Mesendoderm (in vitro differentiated cells): ENCODE measurements at regions not wholly inside any gene's neighbourhood (a gene's known extent, or its start where the extent isn't known, plus 50 kb on each side); places are given as distances from the start of the nearest gene placed in this dataset.

Experiments
- DNase-seq: peaks from one replicate; pipeline ENCODE4 v3.0.0; 2013
- H2AK5ac ChIP-seq: 2 replicates; pipeline ENCODE4 v1.6.1; 2013; ENCODE audit warnings: low read length, inconsistent platforms
- H2BK120ac ChIP-seq: 2 replicates; pipeline ENCODE4 v1.6.1; 2013; ENCODE audit warnings: low read depth, mild to moderate bottlenecking, low read length, moderate library complexity, mixed read lengths
- H2BK15ac ChIP-seq: replicated peaks from 2 replicates; pipeline ENCODE4 v1.6.1; 2013; ENCODE audit warnings: low read depth, mild to moderate bottlenecking, moderate library complexity
- H2BK5ac ChIP-seq: 2 replicates; pipeline ENCODE4 v1.6.1; 2013; ENCODE audit warnings: low read length, inconsistent platforms
- H3K18ac ChIP-seq: 2 replicates; pipeline ENCODE4 v1.6.1; 2013; ENCODE audit warnings: mild to moderate bottlenecking, low read length, mixed read lengths
- H3K23ac ChIP-seq: one replicate; pipeline ENCODE4 v1.6.1; 2013; ENCODE audit warnings: low read length
- H3K27ac ChIP-seq: 2 replicates; pipeline ENCODE4 v1.5.1; 2013; ENCODE audit warnings: low read depth, mild to moderate bottlenecking, inconsistent platforms, low read length, moderate library complexity
- H3K27me3 ChIP-seq: 2 replicates; pipeline ENCODE4 v1.6.1; 2013; ENCODE audit warnings: low read length, control low read depth, mild to moderate bottlenecking, inconsistent platforms; ENCODE audit not compliant: insufficient read depth, poor library complexity
- H3K36me3 ChIP-seq: 2 replicates; pipeline ENCODE4 v1.6.1; 2013; ENCODE audit warnings: low read length, inconsistent platforms; ENCODE audit not compliant: control insufficient read depth, insufficient read depth
- H3K4ac ChIP-seq: one replicate; pipeline ENCODE4 v1.6.1; 2013; ENCODE audit warnings: low read depth, mild to moderate bottlenecking, low read length, moderate library complexity
- H3K4me1 ChIP-seq: 2 replicates; pipeline ENCODE4 v1.6.1; 2013; ENCODE audit warnings: low read depth, low read length, inconsistent platforms; ENCODE audit not compliant: control insufficient read depth
- H3K4me2 ChIP-seq: 2 replicates; pipeline ENCODE4 v1.6.1; 2013; ENCODE audit warnings: low read length
- H3K4me3 ChIP-seq: 2 replicates; pipeline ENCODE4 v1.5.1; 2013; ENCODE audit warnings: mild to moderate bottlenecking, low read length
- H3K56ac ChIP-seq: one replicate; pipeline ENCODE4 v1.6.1; 2013; ENCODE audit warnings: low read length
- H3K79me1 ChIP-seq: 2 replicates; pipeline ENCODE4 v1.6.1; 2013; ENCODE audit warnings: low read length, inconsistent platforms
- H3K79me2 ChIP-seq: 2 replicates; pipeline ENCODE4 v1.6.1; 2013; ENCODE audit warnings: mild to moderate bottlenecking, low read length; ENCODE audit not compliant: control insufficient read depth, insufficient read depth
- H3K9ac ChIP-seq: 2 replicates; pipeline ENCODE4 v1.6.1; 2013; ENCODE audit warnings: low read length, inconsistent platforms
- H4K5ac ChIP-seq: one replicate; pipeline ENCODE4 v1.6.1; 2013; ENCODE audit warnings: low read length
- H4K8ac ChIP-seq: one replicate; pipeline ENCODE4 v1.6.1; 2013; ENCODE audit warnings: low read depth, mild to moderate bottlenecking, control low read depth, low read length, moderate library complexity
- WGBS: extraction: QIAGEN DNeasy Blood & Tissue Kit; methylation state at CpG from one replicate; pipeline ENCODE4 v1.1.7; 2013; ENCODE audit warnings: low lambda C conversion rate, missing lambda C conversion rate; ENCODE audit not compliant: insufficient coverage; ENCODE audit errors: extremely low coverage; 5-methylcytosine and 5-hydroxymethylcytosine counted together

- Histone ChIP-seq H2BK120ac (no peak overlapping the region), H4K5ac (no peak overlapping the region), H3K27ac (no peak overlapping the region), H3K9ac (no peak overlapping the region), H3K4me2 (no peak overlapping the region), H3K4ac (no peak overlapping the region), H3K36me3 (no peaks in the 10 kb centered on the region), H2BK5ac (no peak overlapping the region), H4K8ac (no peak overlapping the region), H3K4me3 (no peak overlapping the region), H2AK5ac (no peak overlapping the region), H3K27me3 (no peaks in the 10 kb centered on the region), H3K23ac (no peak overlapping the region), H3K56ac (no peak overlapping the region), H3K79me2 (no peaks in the 10 kb centered on the region), H2BK15ac (no peak overlapping the region), H3K18ac (no peak overlapping the region), H3K79me1 (no peaks in the 10 kb centered on the region), H3K4me1 (no peaks in the 10 kb centered on the region)
- no CpG with 5 or more reads among the region's 2 CpGs for WGBS
- no peak for DNase-seq
These were observed 77.2 kb upstream of the LDAH start for GRCh38 chr2:20900052-20900636.

GRCh38 chr2:20897874-20898453 lies 75.1 kb upstream of the LDAH start:
- no peak overlapping the region for H2BK5ac ChIP-seq
- no peak overlapping the region for H2AK5ac ChIP-seq
- no peak overlapping the region for H3K9ac ChIP-seq
- no peak overlapping the region for H2BK120ac ChIP-seq
- H3K4ac ChIP-seq, result no peak overlapping the region
- no peaks in the 10 kb centered on the region for H3K79me2 ChIP-seq
- H3K36me3 ChIP-seq, result no peaks in the 10 kb centered on the region
- H3K56ac ChIP-seq, result no peak overlapping the region
- no peak overlapping the region for H2BK15ac ChIP-seq
- no peaks in the 10 kb centered on the region for H3K79me1 ChIP-seq
- no peak overlapping the region for H4K5ac ChIP-seq
- H3K4me1 ChIP-seq, result no peaks in the 10 kb centered on the region
- no peak overlapping the region for H3K18ac ChIP-seq
- WGBS, result no CpG with 5 or more reads among the region's 2 CpGs
- DNase-seq, result no peak
- no peak overlapping the region for H3K23ac ChIP-seq
- H3K4me3 ChIP-seq, result no peak overlapping the region
- no peak overlapping the region for H3K4me2 ChIP-seq
- H4K8ac ChIP-seq, result no peak overlapping the region
- H3K27ac ChIP-seq, result no peak overlapping the region
- H3K27me3 ChIP-seq, result no peaks in the 10 kb centered on the region

- H3K79me1 ChIP-seq, result no peaks in the 10 kb centered on the region
- H3K27me3 ChIP-seq, result no peaks in the 10 kb centered on the region
- H2AK5ac ChIP-seq, result no peak overlapping the region
- no peak overlapping the region for H2BK5ac ChIP-seq
- DNase-seq, result no peak
- no peak overlapping the region for H3K56ac ChIP-seq
- WGBS, result no CpG with 5 or more reads among the region's 3 CpGs
- no peaks in the 10 kb centered on the region for H3K4me1 ChIP-seq
- H3K4ac ChIP-seq, result no peak overlapping the region
- H2BK15ac ChIP-seq, result no peak overlapping the region
- H3K9ac ChIP-seq, result no peak overlapping the region
- no peaks in the 10 kb centered on the region for H3K79me2 ChIP-seq
- no peak overlapping the region for H4K5ac ChIP-seq
- H3K36me3 ChIP-seq, result no peaks in the 10 kb centered on the region
- no peak overlapping the region for H2BK120ac ChIP-seq
- no peak overlapping the region for H3K18ac ChIP-seq
- H3K27ac ChIP-seq, result no peak overlapping the region
- no peak overlapping the region for H3K23ac ChIP-seq
- no peak overlapping the region for H3K4me2 ChIP-seq
- H4K8ac ChIP-seq, result no peak overlapping the region
- H3K4me3 ChIP-seq, result no peak overlapping the region
These were observed 74.1 kb upstream of the LDAH start for GRCh38 chr2:20897047-20897446.

- H3K27ac ChIP-seq, result no peak overlapping the region
- no peaks in the 10 kb centered on the region for H3K4me1 ChIP-seq
- no peak overlapping the region for H2BK5ac ChIP-seq
- H3K27me3 ChIP-seq, result no peaks in the 10 kb centered on the region
- H3K9ac ChIP-seq, result no peak overlapping the region
- no peak overlapping the region for H3K23ac ChIP-seq
- H3K56ac ChIP-seq, result no peak overlapping the region
- WGBS, result no CpG with 5 or more reads among the region's 5 CpGs
- no peaks in the 10 kb centered on the region for H3K36me3 ChIP-seq
- no peak overlapping the region for H3K18ac ChIP-seq
- H2AK5ac ChIP-seq, result no peak overlapping the region
- no peak for DNase-seq
- no peak overlapping the region for H3K4ac ChIP-seq
- H2BK15ac ChIP-seq, result no peak overlapping the region
- H3K79me2 ChIP-seq, result no peaks in the 10 kb centered on the region
- H4K5ac ChIP-seq, result no peak overlapping the region
- no peak overlapping the region for H3K4me3 ChIP-seq
- no peak overlapping the region for H2BK120ac ChIP-seq
- no peak overlapping the region for H4K8ac ChIP-seq
- H3K79me1 ChIP-seq, result no peaks in the 10 kb centered on the region
- H3K4me2 ChIP-seq, result no peak overlapping the region
These were observed 61.9 kb upstream of the LDAH start for GRCh38 chr2:20884829-20885228.

GRCh38 chr2:20882466-20883170 lies 59.7 kb upstream of the LDAH start:
- H3K79me2 ChIP-seq, result no peaks in the 10 kb centered on the region
- H3K4me2 ChIP-seq, result no peak overlapping the region
- H3K56ac ChIP-seq, result no peak overlapping the region
- H3K27ac ChIP-seq, result no peak overlapping the region
- no peak overlapping the region for H4K8ac ChIP-seq
- H3K4me3 ChIP-seq, result no peak overlapping the region
- H2BK5ac ChIP-seq, result no peak overlapping the region
- no peaks in the 10 kb centered on the region for H3K4me1 ChIP-seq
- H3K9ac ChIP-seq, result no peak overlapping the region
- H2BK120ac ChIP-seq, result no peak overlapping the region
- no peak overlapping the region for H3K4ac ChIP-seq
- H3K36me3 ChIP-seq, result no peaks in the 10 kb centered on the region
- no peak overlapping the region for H2AK5ac ChIP-seq
- WGBS, result no CpG with 5 or more reads among the region's 4 CpGs
- no peak overlapping the region for H4K5ac ChIP-seq
- no peaks in the 10 kb centered on the region for H3K27me3 ChIP-seq
- H3K79me1 ChIP-seq, result no peaks in the 10 kb centered on the region
- H3K23ac ChIP-seq, result no peak overlapping the region
- no peak overlapping the region for H3K18ac ChIP-seq
- H2BK15ac ChIP-seq, result no peak overlapping the region
- DNase-seq, result no peak
